Esophagus squamous epithelium (tissue), 5 donors: ENCODE measurements at regions not wholly inside any gene's neighbourhood (a gene's known extent, or its start where the extent isn't known, plus 50 kb on each side); places are given as distances from the start of the nearest gene placed in this dataset.

Experiments used
- DNase-seq: peaks from one replicate; lab custom pipeline; 2025; lab: John Stamatoyannopoulos, UW
- H3K27ac ChIP-seq, 4 donors: fragments of 200-600 bp; sonication (generic); one replicate each; pipeline ENCODE4 v1.5.1; 2016 to 2019; ENCODE audit warnings: mild to moderate bottlenecking in 1 of 4
- H3K27me3 ChIP-seq, 4 donors: fragments of 200-600 bp; sonication (generic); 1 replicate in 3 of 4; 2 replicates in 1 of 4; pipeline versions ENCODE4 v1.5.1 to v1.6.0; 2017 to 2021; ENCODE audit warnings: antibody characterized with exemption in 1 of 4
- H3K36me3 ChIP-seq, 3 donors: fragments of 200-600 bp; sonication (generic); one replicate each; pipeline ENCODE4 v1.5.1; 2016 to 2019
- H3K4me1 ChIP-seq, 3 donors: fragments of 200-600 bp; sonication (generic); one replicate each; pipeline ENCODE4 v1.5.1; 2017 to 2019
- H3K4me3 ChIP-seq, 4 donors: fragments of 200-600 bp; sonication (generic); 1 replicate in 3 of 4; 2 replicates in 1 of 4; pipeline ENCODE4 v1.5.1; 2016 to 2019; ENCODE audit warnings: mild to moderate bottlenecking in 2 of 4, moderate library complexity in 1 of 4
- H3K9me3 ChIP-seq, 3 donors: fragments of 200-600 bp; sonication (generic); one replicate each; pipeline ENCODE4 v1.5.1; 2016 to 2019
- CTCF ChIP-seq, 6 experiments: fragments of 450-650 bp in 4 of 6; fragments of 200-600 bp in 2 of 6; sonication (generic) in 2 of 6; IDR thresholded peaks; one replicate each; pipeline ENCODE4 v1.5.1; 2016 to 2019; ENCODE audit warnings: antibody characterized with exemption in 6 of 6, mild to moderate bottlenecking in 4 of 6, moderate library complexity in 4 of 6
- POLR2A ChIP-seq, 4 donors: fragments of 450-650 bp; IDR thresholded peaks; one replicate each; pipeline ENCODE4 v1.6.1; 2017; ENCODE audit warnings: antibody characterized with exemption in 4 of 4, mild to moderate bottlenecking in 4 of 4, moderate library complexity in 3 of 4
- WGBS, 2 donors: methylation state at CpG; one replicate each; pipeline ENCODE4 v1.1.5; 2018; 5-methylcytosine and 5-hydroxymethylcytosine counted together
- intact Hi-C: fragments of 100-400 bp; cut with DNase I; formaldehyde crosslinking; loops from one replicate; pipeline ENCODE4 v1.15.0; 2022
- donor health status: DM: yes; HTN: yes; CAD: no.

GRCh38 chr3:106263011-106263410 lies 394.2 kb upstream of the CBLB start:
- Histone ChIP-seq H3K9me3 (no peaks in the 10 kb centered on the region), H3K4me3 (no peak overlapping the region), H3K36me3 (no peaks in the 10 kb centered on the region), H3K27ac (no peak overlapping the region), H3K27me3 (no peaks in the 10 kb centered on the region), H3K4me1 (no peaks in the 10 kb centered on the region)
- no peak for DNase-seq
- TF ChIP-seq POLR2A (IDR thresholded peaks at IDR 0.05) (no peak), CTCF (IDR thresholded peaks at IDR 0.05) (no peak)
- WGBS, 2 donors: 84 to 92% methylated on average over 5 of the region's 5 CpGs
- intact Hi-C loops: no loop called here

DNA sequence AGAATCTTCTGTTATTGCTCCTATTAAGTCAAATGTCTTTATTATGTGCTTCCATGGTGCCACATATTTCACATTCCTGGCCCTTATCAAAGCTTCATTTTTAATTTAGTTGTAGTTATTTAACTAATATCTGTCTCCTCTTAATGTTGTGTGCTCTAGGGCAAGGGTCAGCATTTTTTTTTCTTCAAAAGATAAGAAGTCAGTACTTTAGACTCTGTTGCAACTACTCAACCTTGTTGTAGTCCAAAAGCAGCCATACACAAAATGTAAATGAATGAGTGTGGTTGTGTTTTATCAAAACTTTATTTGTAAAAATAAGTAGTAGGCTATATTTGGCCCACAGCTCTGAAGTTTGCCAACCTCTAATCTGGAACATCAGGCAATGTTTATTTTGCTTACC lies 394.7 kb upstream of the CBLB start:
- Histone ChIP-seq H3K9me3 (no peaks in the 10 kb centered on the region), H3K36me3 (no peaks in the 10 kb centered on the region), H3K4me3 (no peak overlapping the region), H3K27ac (no peak overlapping the region), H3K27me3 (no peaks in the 10 kb centered on the region), H3K4me1 (no peaks in the 10 kb centered on the region)
- TF ChIP-seq POLR2A (IDR thresholded peaks at IDR 0.05) (no peak), CTCF (IDR thresholded peaks at IDR 0.05) (no peak)
- intact Hi-C loops: no loop called here
- no peak for DNase-seq

GRCh38 chr3:106265704-106266103 lies 396.9 kb upstream of the CBLB start:
- intact Hi-C loops: no loop called here

GRCh38 chr3:106268696-106269095 lies 399.9 kb upstream of the CBLB start:
- 82 to 87% methylated on average over 4 of the region's 4 CpGs for WGBS, 2 donors
- H3K27me3 ChIP-seq: no peaks in the 10 kb centered on the region
- TF ChIP-seq POLR2A (IDR thresholded peaks at IDR 0.05): no peak
- TF ChIP-seq CTCF (IDR thresholded peaks at IDR 0.05): no peak
- no peaks in the 10 kb centered on the region for H3K36me3 ChIP-seq
- intact Hi-C loops: no loop called here
- no peaks in the 10 kb centered on the region for H3K4me1 ChIP-seq
- H3K4me3 ChIP-seq: no peak overlapping the region
- no peaks in the 10 kb centered on the region for H3K9me3 ChIP-seq
- no peak overlapping the region for H3K27ac ChIP-seq
- no peak for DNase-seq

More at GRCh38 chr3:106265704-106266103, 396.9 kb upstream of the CBLB start:
- 50 to 60% methylated on average over 2 to 3 of the region's 3 CpGs for WGBS, 2 donors
- Histone ChIP-seq H3K27ac (no peak overlapping the region), H3K27me3 (no peaks in the 10 kb centered on the region), H3K36me3 (no peaks in the 10 kb centered on the region), H3K4me1 (no peaks in the 10 kb centered on the region), H3K9me3 (no peaks in the 10 kb centered on the region), H3K4me3 (no peak overlapping the region)
- TF ChIP-seq CTCF (IDR thresholded peaks at IDR 0.05) (no peak), POLR2A (IDR thresholded peaks at IDR 0.05) (no peak)
- DNase-seq: no peak

DNA sequence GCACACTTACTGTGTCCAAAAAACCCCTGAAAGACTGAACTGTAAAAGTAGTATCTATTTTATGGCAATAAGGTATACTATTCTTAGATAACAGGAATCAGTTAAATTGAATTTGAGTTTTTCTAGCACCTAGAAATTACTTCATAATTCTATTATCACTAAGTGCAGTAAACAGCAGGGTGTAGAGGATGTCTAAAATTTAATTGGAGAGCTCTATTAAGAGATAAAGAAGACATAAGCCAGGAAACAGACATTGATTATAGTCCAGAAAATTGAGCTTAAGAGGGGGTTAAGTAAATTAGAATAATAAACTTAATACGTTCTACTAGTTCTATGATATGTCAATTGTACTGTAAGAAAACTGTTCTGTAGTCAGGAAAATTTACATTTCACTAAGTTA lies 403.5 kb upstream of the CBLB start:
- Histone ChIP-seq H3K27ac (no peak overlapping the region), H3K4me3 (no peak overlapping the region), H3K9me3 (no peaks in the 10 kb centered on the region), H3K4me1 (no peaks in the 10 kb centered on the region), H3K27me3 (no peaks in the 10 kb centered on the region), H3K36me3 (no peaks in the 10 kb centered on the region)
- 87 to 88% methylated on average over 1 of the region's 1 CpG for WGBS, 2 donors
- no peak for DNase-seq
- no peak for TF ChIP-seq CTCF (IDR thresholded peaks at IDR 0.05)
- no peak for TF ChIP-seq POLR2A (IDR thresholded peaks at IDR 0.05)
- intact Hi-C loops: no loop called here
